Cerebellar nuclear complex (tissue), 1 donor: ENCODE measurements at regions not wholly inside any gene's neighbourhood (a gene's known extent, or its start where the extent isn't known, plus 50 kb on each side); places are given as distances from the start of the nearest gene placed in this dataset.

Source experiments
- DNase-seq, 2 experiments: peaks; one replicate each; lab custom pipeline; 2025; lab: John Stamatoyannopoulos, UW

- DNase-seq = no peak
These were observed 119.5 kb upstream of the B3GAT1 start for GRCh38 chr11:134531327-134532130.

GRCh38 chr11:134530636-134531326 lies 118.7 kb upstream of the B3GAT1 start:
- no peak for DNase-seq

- no peak for DNase-seq
These were observed 117.4 kb upstream of the B3GAT1 start for GRCh38 chr11:134529212-134530096.

GRCh38 chr11:134528453-134528852 lies 116.4 kb upstream of the B3GAT1 start:
- no peak for DNase-seq

- DNase-seq = no peak
These were observed 115.6 kb upstream of the B3GAT1 start for GRCh38 chr11:134527382-134528243.

- no peak for DNase-seq
These were observed 113.1 kb upstream of the B3GAT1 start for GRCh38 chr11:134524896-134525845.

GRCh38 chr11:134524201-134524600 lies 112.2 kb upstream of the B3GAT1 start:
- no peak for DNase-seq

- DNase-seq = no peak
These were observed 110.9 kb upstream of the B3GAT1 start for GRCh38 chr11:134522782-134523570.

GRCh38 chr11:134521452-134522289 lies 109.6 kb upstream of the B3GAT1 start:
- DNase-seq = no peak

- no peak for DNase-seq
These were observed 109.0 kb upstream of the B3GAT1 start for GRCh38 chr11:134521001-134521400.

- no peak for DNase-seq
These were observed 107.7 kb upstream of the B3GAT1 start for GRCh38 chr11:134519788-134520187.

- no peak for DNase-seq
These were observed 107.3 kb upstream of the B3GAT1 start for GRCh38 chr11:134519390-134519750.

- DNase-seq = no peak
These were observed 106.8 kb upstream of the B3GAT1 start for GRCh38 chr11:134518616-134519389.

GRCh38 chr11:134517621-134518293 lies 105.7 kb upstream of the B3GAT1 start:
- no peak for DNase-seq

- DNase-seq = no peak
These were observed 105.1 kb upstream of the B3GAT1 start for GRCh38 chr11:134517115-134517514.

GRCh38 chr11:134516529-134516928 lies 104.5 kb upstream of the B3GAT1 start:
- no peak for DNase-seq
